Heart left ventricle (tissue), 13 donors: ENCODE measurements at regions not wholly inside any gene's neighbourhood (a gene's known extent, or its start where the extent isn't known, plus 50 kb on each side); places are given as distances from the start of the nearest gene placed in this dataset.

ENCODE experiments used
- POLR2A ChIP-seq, 2 donors: fragments of 450-650 bp; IDR thresholded peaks; one replicate each; pipeline ENCODE4 v1.6.1; 2017; ENCODE audit warnings: antibody characterized with exemption in 2 of 2, mild to moderate bottlenecking in 2 of 2, moderate library complexity in 2 of 2
- TF ChIP-seq, protein P1 (sequence below), 12 donors: fragments of 200-600 bp; sonication (generic) in 4 of 12; IDR thresholded peaks; one replicate each; pipeline versions ENCODE4 v1.5.0 to v1.8.0; 2018 to 2022; ENCODE audit warnings: antibody characterized with exemption in 12 of 12, mild to moderate bottlenecking in 5 of 12
- donor health status: ischemic (EF 13 %, LVEDD 7.1; RV severe dilation, severe dysfunction).
- donor health status: DM: no; HTN: yes; CAD: no.
- donor health status: DM: no; HTN: no; CAD: no.
- donor health status: ischemic (EF 25% LVEDD 6.9; RV normal size, moderate dysfunction).
- donor health status: ischemic (EF 25% LVEDD 5.7; RV mildly dilated, moderate dysfunction).
- donor health status: ischemic (EF 35%, LVEDD 5.7; RV mildly dilated, moderate dysfunction).
- donor health status: nonischemic (EF 11% LVEDD 7.7; RV severe dilation, severe dysfunction).
- donor health status: DM: yes; HTN: yes; CAD: no.
- donor health status: PGD.
- donor health status: ischemic (EF 29% LVEDD 5.4; RV normal size, mild dysfunction).
- donor health status: nonischemic (EF 23%, LVEDD 6.1; RV moderate dilation, normal function).

DNA sequence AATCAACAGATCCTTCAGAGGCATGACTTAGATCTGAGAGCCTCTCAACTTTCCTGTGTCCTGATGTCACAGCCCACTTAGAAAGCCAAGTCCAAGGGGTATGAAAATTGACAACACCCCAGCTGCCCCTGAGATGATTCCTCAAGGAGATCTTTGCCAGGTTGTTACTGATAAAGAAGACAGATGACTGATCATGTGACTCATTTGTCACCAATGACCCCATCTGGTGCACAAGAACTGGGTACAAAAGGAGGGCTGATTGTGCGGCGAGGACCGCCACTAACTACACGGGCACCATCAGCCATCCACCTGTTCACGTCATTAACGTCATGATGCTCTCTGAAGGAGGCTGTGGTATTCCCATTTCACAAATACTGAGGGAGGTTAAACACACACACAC is 583.2 kb upstream of the KLF4 start:
- TF ChIP-seq, protein P1, sequence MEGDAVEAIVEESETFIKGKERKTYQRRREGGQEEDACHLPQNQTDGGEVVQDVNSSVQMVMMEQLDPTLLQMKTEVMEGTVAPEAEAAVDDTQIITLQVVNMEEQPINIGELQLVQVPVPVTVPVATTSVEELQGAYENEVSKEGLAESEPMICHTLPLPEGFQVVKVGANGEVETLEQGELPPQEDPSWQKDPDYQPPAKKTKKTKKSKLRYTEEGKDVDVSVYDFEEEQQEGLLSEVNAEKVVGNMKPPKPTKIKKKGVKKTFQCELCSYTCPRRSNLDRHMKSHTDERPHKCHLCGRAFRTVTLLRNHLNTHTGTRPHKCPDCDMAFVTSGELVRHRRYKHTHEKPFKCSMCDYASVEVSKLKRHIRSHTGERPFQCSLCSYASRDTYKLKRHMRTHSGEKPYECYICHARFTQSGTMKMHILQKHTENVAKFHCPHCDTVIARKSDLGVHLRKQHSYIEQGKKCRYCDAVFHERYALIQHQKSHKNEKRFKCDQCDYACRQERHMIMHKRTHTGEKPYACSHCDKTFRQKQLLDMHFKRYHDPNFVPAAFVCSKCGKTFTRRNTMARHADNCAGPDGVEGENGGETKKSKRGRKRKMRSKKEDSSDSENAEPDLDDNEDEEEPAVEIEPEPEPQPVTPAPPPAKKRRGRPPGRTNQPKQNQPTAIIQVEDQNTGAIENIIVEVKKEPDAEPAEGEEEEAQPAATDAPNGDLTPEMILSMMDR (IDR thresholded peaks at IDR 0.05), result no peak
- TF ChIP-seq POLR2A (IDR thresholded peaks at IDR 0.05), result no peak
